Panc1 (cell line): ENCODE measurements at regions not wholly inside any gene's neighbourhood (a gene's known extent, or its start where the extent isn't known, plus 50 kb on each side); places are given as distances from the start of the nearest gene placed in this dataset.

Experiments used
- ATAC-seq: fragments of 200-7000 bp; cut with Tn5 transposase; 2 replicates; pipeline ENCODE4 v1.9.1; 2020; ENCODE audit warnings: mild to moderate bottlenecking, moderate library complexity
- BruUV-seq: library from RNA; stranded (reverse); fragments of 400-500 nt; replicated peaks from 2 replicates; lab custom pipeline; 2021; lab: Mats Ljungman, UMichigan
- CTCF ChIA-PET: fragments of 300-600 bp; sonication (Branson Sonifier 250); formaldehyde crosslinking; loops from one replicate; lab custom pipeline; 2022; ENCODE audit warnings: antibody characterized with exemption; lab: Charles Lee
- POLR2A ChIA-PET: fragments of 300-600 bp; sonication (Branson Sonifier 250); formaldehyde crosslinking; loops from one replicate; lab custom pipeline; 2022; ENCODE audit warnings: antibody characterized with exemption; lab: Charles Lee
- DNase-seq: peaks from one replicate; pipeline ENCODE4 v3.0.0-alpha.2; 2010; ENCODE audit warnings: low read depth, low spot score
- H3K27ac ChIP-seq: 2 replicates; pipeline ENCODE4 v1.5.1; 2011; ENCODE audit warnings: mild to moderate bottlenecking, low read length, inconsistent platforms
- H3K27me3 ChIP-seq: fragments of 200-500 bp; sonication (Bioruptor generic); 2 replicates; pipeline ENCODE4 v1.6.0; 2014; ENCODE audit warnings: low read length, inconsistent platforms; ENCODE audit not compliant: control insufficient read depth, insufficient read depth
- H3K36me3 ChIP-seq: fragments of 200-500 bp; sonication (Bioruptor generic); 2 replicates; pipeline ENCODE4 v1.5.1; 2014; ENCODE audit warnings: inconsistent platforms, mild to moderate bottlenecking, low read length, moderate library complexity; ENCODE audit not compliant: control insufficient read depth, insufficient read depth
- H3K4me1 ChIP-seq: 2 replicates; pipeline ENCODE4 v1.5.1; 2011; ENCODE audit warnings: inconsistent platforms, mild to moderate bottlenecking, low read length, moderate library complexity; ENCODE audit not compliant: control insufficient read depth, insufficient read depth
- H3K4me3 ChIP-seq, 2 experiments: 2 replicates each; pipeline ENCODE4 v1.5.1; 2011 to 2012; ENCODE audit warnings: low read depth in 2 of 2, low read length in 2 of 2, mild to moderate bottlenecking in 2 of 2, inconsistent platforms in 1 of 2, moderate library complexity in 1 of 2
- H3K9me3 ChIP-seq: fragments of 200-500 bp; sonication (Bioruptor generic); 2 replicates; pipeline ENCODE4 v1.5.1; 2014; ENCODE audit warnings: low read depth, mild to moderate bottlenecking, inconsistent platforms, low read length, moderate library complexity; ENCODE audit not compliant: control insufficient read depth, insufficient read depth
- CTCF ChIP-seq: fragments of 450-650 bp; IDR thresholded peaks from 2 replicates; pipeline ENCODE4 v1.5.1; 2017; ENCODE audit warnings: mild to moderate bottlenecking
- POLR2AphosphoS5 ChIP-seq: IDR thresholded peaks from 2 replicates; pipeline ENCODE4 v1.6.1; 2012; ENCODE audit warnings: mild to moderate bottlenecking, low read depth, low read length, moderate library complexity
- REST ChIP-seq, 2 experiments: IDR thresholded peaks; 2 replicates each; pipeline ENCODE4 v1.6.1; 2011 to 2012; ENCODE audit warnings: low read depth in 2 of 2, control low read depth in 1 of 2, low read length in 1 of 2, mild to moderate bottlenecking in 1 of 2, moderate library complexity in 1 of 2; ENCODE audit not compliant: insufficient read depth in 1 of 2
- SIN3A ChIP-seq: IDR thresholded peaks from 2 replicates; pipeline ENCODE4 v1.6.1; 2012; ENCODE audit warnings: low read depth, mild to moderate bottlenecking, low read length, moderate library complexity, borderline replicate concordance; ENCODE audit not compliant: insufficient read depth
- TCF7L2 ChIP-seq: IDR thresholded peaks from 2 replicates; pipeline ENCODE4 v1.6.1; 2011; ENCODE audit warnings: mild to moderate bottlenecking, low read depth, low read length, inconsistent platforms
- in situ Hi-C: cut with HindIII; loops from 2 replicates; pipeline ENCODE4 v1.10.0; 2016; ENCODE audit warnings: low sequenced_read_pairs, low pct_unique_long_range_greater_than_20kb
- intact Hi-C: fragments of 100-400 bp; cut with micrococcal nuclease; formaldehyde crosslinking; loops from one replicate; pipeline ENCODE4 v1.10.0; 2022; ENCODE audit not compliant: unreplicated experiment

- H3K4me1 ChIP-seq = no peaks in the 10 kb centered on the region
- TF ChIP-seq REST (IDR thresholded peaks at IDR 0.05; ENCODE audit: insufficient read depth in 1 of 2, low read depth in 2 of 2, low read length in 1 of 2) (no peak), SIN3A (no peak), CTCF (no peak), TCF7L2 (no peak), POLR2AphosphoS5 (no peak)
- H3K27ac ChIP-seq = no peak overlapping the region
- no peak overlapping the region for H3K4me3 ChIP-seq
- no peaks in the 10 kb centered on the region for H3K36me3 ChIP-seq
- ATAC-seq = no peak
- H3K9me3 ChIP-seq = no peaks in the 10 kb centered on the region
- H3K27me3 ChIP-seq = no peaks in the 10 kb centered on the region
- no peak for DNase-seq
- CTCF ChIA-PET = no interaction called here
- in situ Hi-C loops (no loop called here), intact Hi-C loops (no loop called here)
- BruUV-seq = no TSS peak
- POLR2A ChIA-PET = no interaction called here
Observed at GRCh38 chr12:30345744-30346471, 349.8 kb downstream of the IPO8 start.

GRCh38 chr12:30330565-30330964 lies 365.1 kb downstream of the IPO8 start:
- H3K9me3 ChIP-seq = no peaks in the 10 kb centered on the region
- peaks cover 5% of the 10 kb centered on the region for H3K27me3 ChIP-seq
- CTCF ChIA-PET = no interaction called here
- no peaks in the 10 kb centered on the region for H3K4me1 ChIP-seq
- in situ Hi-C loops (no loop called here), intact Hi-C loops (no loop called here)
- BruUV-seq = no TSS peak
- ATAC-seq = no peak
- no peak overlapping the region for H3K27ac ChIP-seq
- DNase-seq = no peak
- POLR2A ChIA-PET = no interaction called here
- no peaks in the 10 kb centered on the region for H3K36me3 ChIP-seq
- no peak overlapping the region for H3K4me3 ChIP-seq
- TF ChIP-seq TCF7L2 = no peak

- BruUV-seq = no TSS peak
- intact Hi-C loops = no loop called here
- H3K9me3 ChIP-seq = no peaks in the 10 kb centered on the region
- no peak for TF ChIP-seq POLR2AphosphoS5
- TF ChIP-seq REST (IDR thresholded peaks at IDR 0.05; ENCODE audit: insufficient read depth in 1 of 2, low read depth in 2 of 2, low read length in 1 of 2) = no peak
- TF ChIP-seq TCF7L2 = no peak
- no peak for TF ChIP-seq CTCF
- no peak for TF ChIP-seq SIN3A
- peaks cover 5% of the 10 kb centered on the region for H3K27me3 ChIP-seq
- no peak for DNase-seq
- H3K36me3 ChIP-seq = no peaks in the 10 kb centered on the region
- no peak for ATAC-seq
- CTCF ChIA-PET = no interaction called here
- in situ Hi-C loops = no loop called here
- no peak overlapping the region for H3K4me3 ChIP-seq
- POLR2A ChIA-PET = no interaction called here
- no peaks in the 10 kb centered on the region for H3K4me1 ChIP-seq
- no peak overlapping the region for H3K27ac ChIP-seq
Observed at GRCh38 chr12:30329281-30329680, 366.4 kb downstream of the IPO8 start.
